ENCODE measurements at regions not wholly inside any gene's neighbourhood (a gene's known extent, or its start where the extent isn't known, plus 50 kb on each side); places are given as distances from the start of the nearest gene placed in this dataset.

- no peak overlapping the region for H3K27ac ChIP-seq
- no peaks in the 10 kb centered on the region for H3K9me3 ChIP-seq (ENCODE audit: low read depth)
- no peak overlapping the region for H3K4me2 ChIP-seq
- H3K4me3 ChIP-seq = no peak overlapping the region
- H2AFZ ChIP-seq = no peak overlapping the region
- no peaks in the 10 kb centered on the region for H3K79me2 ChIP-seq
- H3K27me3 ChIP-seq = no peaks in the 10 kb centered on the region
- no peak for DNase-seq (ENCODE audit: low spot score)
- H3K9me2 ChIP-seq (replicated peaks; ENCODE audit: insufficient read depth) = no peaks in the 10 kb centered on the region
- H3K4me1 ChIP-seq (ENCODE audit: insufficient read depth) = no peaks in the 10 kb centered on the region
- TF ChIP-seq EZH2 (IDR thresholded peaks at IDR 0.05; ENCODE audit: borderline replicate concordance) (no peak), EZH2phosphoT487 (IDR thresholded peaks at IDR 0.05; ENCODE audit: low read depth, severe bottlenecking, unreplicated experiment) (no peak), CTCF (IDR thresholded peaks at IDR 0.05; ENCODE audit: poor library complexity) (no peak)
- no peaks in the 10 kb centered on the region for H4K20me1 ChIP-seq (ENCODE audit: insufficient read depth, poor library complexity, severe bottlenecking)
- 65% methylated on average over 1 of the region's 1 CpG for WGBS (ENCODE audit: low lambda C conversion rate, missing lambda C conversion rate)
- H3K36me3 ChIP-seq (replicated peaks; ENCODE audit: insufficient read depth, low read depth) = no peaks in the 10 kb centered on the region
Measured at GRCh38 chr10:128985036-128985435, 482.0 kb upstream of the MGMT start.

- Histone ChIP-seq H2AFZ (no peak overlapping the region), H3K9me2 (replicated peaks; ENCODE audit: insufficient read depth) (no peaks in the 10 kb centered on the region), H3K36me3 (replicated peaks; ENCODE audit: insufficient read depth, low read depth) (no peaks in the 10 kb centered on the region), H3K4me2 (no peak overlapping the region), H3K27ac (no peak overlapping the region), H4K20me1 (ENCODE audit: insufficient read depth, poor library complexity, severe bottlenecking) (no peaks in the 10 kb centered on the region), H3K9me3 (ENCODE audit: low read depth) (no peaks in the 10 kb centered on the region), H3K27me3 (peaks cover 4% of the 10 kb centered on the region), H3K79me2 (no peaks in the 10 kb centered on the region), H3K4me3 (no peak overlapping the region), H3K4me1 (ENCODE audit: insufficient read depth) (no peaks in the 10 kb centered on the region)
- 93% methylated on average over 17 of the region's 17 CpGs for WGBS (ENCODE audit: low lambda C conversion rate, missing lambda C conversion rate)
- no peak for DNase-seq (ENCODE audit: low spot score)
- TF ChIP-seq CTCF (IDR thresholded peaks at IDR 0.05; ENCODE audit: poor library complexity) = no peak
- no peak for TF ChIP-seq EZH2 (IDR thresholded peaks at IDR 0.05; ENCODE audit: borderline replicate concordance)
- TF ChIP-seq EZH2phosphoT487 (IDR thresholded peaks at IDR 0.05; ENCODE audit: low read depth, severe bottlenecking, unreplicated experiment) = no peak
Measured at GRCh38 chr10:128990986-128991385, 476.1 kb upstream of the MGMT start.

GRCh38 chr10:128992770-128993169 is 474.3 kb upstream of the MGMT start:
- Histone ChIP-seq H3K79me2 (no peaks in the 10 kb centered on the region), H3K4me3 (no peak overlapping the region), H3K27ac (no peak overlapping the region), H3K4me1 (ENCODE audit: insufficient read depth) (no peaks in the 10 kb centered on the region), H3K9me2 (replicated peaks; ENCODE audit: insufficient read depth) (no peaks in the 10 kb centered on the region), H3K9me3 (ENCODE audit: low read depth) (no peaks in the 10 kb centered on the region), H4K20me1 (ENCODE audit: insufficient read depth, poor library complexity, severe bottlenecking) (no peaks in the 10 kb centered on the region), H3K27me3 (peaks cover 4% of the 10 kb centered on the region), H3K4me2 (no peak overlapping the region), H2AFZ (no peak overlapping the region), H3K36me3 (replicated peaks; ENCODE audit: insufficient read depth, low read depth) (no peaks in the 10 kb centered on the region)
- DNase-seq (ENCODE audit: low spot score) = no peak
- WGBS (ENCODE audit: low lambda C conversion rate, missing lambda C conversion rate) = 87% methylated on average over 5 of the region's 5 CpGs
- TF ChIP-seq EZH2 (IDR thresholded peaks at IDR 0.05; ENCODE audit: borderline replicate concordance) (no peak), EZH2phosphoT487 (IDR thresholded peaks at IDR 0.05; ENCODE audit: low read depth, severe bottlenecking, unreplicated experiment) (no peak), CTCF (IDR thresholded peaks at IDR 0.05; ENCODE audit: poor library complexity) (no peak)

GRCh38 chr10:128993443-128993842 is 473.6 kb upstream of the MGMT start:
- Histone ChIP-seq H3K4me2 (no peak overlapping the region), H4K20me1 (ENCODE audit: insufficient read depth, poor library complexity, severe bottlenecking) (no peaks in the 10 kb centered on the region), H3K36me3 (replicated peaks; ENCODE audit: insufficient read depth, low read depth) (no peaks in the 10 kb centered on the region), H3K4me3 (no peak overlapping the region), H2AFZ (no peak overlapping the region), H3K27ac (no peak overlapping the region), H3K27me3 (peaks cover 4% of the 10 kb centered on the region), H3K79me2 (no peaks in the 10 kb centered on the region), H3K9me3 (ENCODE audit: low read depth) (no peaks in the 10 kb centered on the region), H3K4me1 (ENCODE audit: insufficient read depth) (no peaks in the 10 kb centered on the region), H3K9me2 (replicated peaks; ENCODE audit: insufficient read depth) (no peaks in the 10 kb centered on the region)
- DNase-seq (ENCODE audit: low spot score) = no peak
- TF ChIP-seq EZH2 (IDR thresholded peaks at IDR 0.05; ENCODE audit: borderline replicate concordance) (no peak), EZH2phosphoT487 (IDR thresholded peaks at IDR 0.05; ENCODE audit: low read depth, severe bottlenecking, unreplicated experiment) (no peak), CTCF (IDR thresholded peaks at IDR 0.05; ENCODE audit: poor library complexity) (no peak)
- 90% methylated on average over 8 of the region's 8 CpGs for WGBS (ENCODE audit: low lambda C conversion rate, missing lambda C conversion rate)
